Panc1 (cell line): ENCODE measurements at regions not wholly inside any gene's neighbourhood (a gene's known extent, or its start where the extent isn't known, plus 50 kb on each side); places are given as distances from the start of the nearest gene placed in this dataset.

ENCODE experiments used
- ATAC-seq: fragments of 200-7000 bp; cut with Tn5 transposase; 2 replicates; pipeline ENCODE4 v1.9.1; 2020; ENCODE audit warnings: mild to moderate bottlenecking, moderate library complexity
- BruUV-seq: library from RNA; stranded (reverse); fragments of 400-500 nt; replicated peaks from 2 replicates; lab custom pipeline; 2021; lab: Mats Ljungman, UMichigan
- CTCF ChIA-PET: fragments of 300-600 bp; sonication (Branson Sonifier 250); formaldehyde crosslinking; loops from one replicate; lab custom pipeline; 2022; ENCODE audit warnings: antibody characterized with exemption; lab: Charles Lee
- POLR2A ChIA-PET: fragments of 300-600 bp; sonication (Branson Sonifier 250); formaldehyde crosslinking; loops from one replicate; lab custom pipeline; 2022; ENCODE audit warnings: antibody characterized with exemption; lab: Charles Lee
- DNase-seq: peaks from one replicate; pipeline ENCODE4 v3.0.0-alpha.2; 2010; ENCODE audit warnings: low read depth, low spot score
- H3K27ac ChIP-seq: 2 replicates; pipeline ENCODE4 v1.5.1; 2011; ENCODE audit warnings: mild to moderate bottlenecking, low read length, inconsistent platforms
- H3K27me3 ChIP-seq: fragments of 200-500 bp; sonication (Bioruptor generic); 2 replicates; pipeline ENCODE4 v1.6.0; 2014; ENCODE audit warnings: low read length, inconsistent platforms; ENCODE audit not compliant: control insufficient read depth, insufficient read depth
- H3K36me3 ChIP-seq: fragments of 200-500 bp; sonication (Bioruptor generic); 2 replicates; pipeline ENCODE4 v1.5.1; 2014; ENCODE audit warnings: inconsistent platforms, mild to moderate bottlenecking, low read length, moderate library complexity; ENCODE audit not compliant: control insufficient read depth, insufficient read depth
- H3K4me1 ChIP-seq: 2 replicates; pipeline ENCODE4 v1.5.1; 2011; ENCODE audit warnings: inconsistent platforms, mild to moderate bottlenecking, low read length, moderate library complexity; ENCODE audit not compliant: control insufficient read depth, insufficient read depth
- H3K4me3 ChIP-seq, 2 experiments: 2 replicates each; pipeline ENCODE4 v1.5.1; 2011 to 2012; ENCODE audit warnings: low read depth in 2 of 2, low read length in 2 of 2, mild to moderate bottlenecking in 2 of 2, inconsistent platforms in 1 of 2, moderate library complexity in 1 of 2
- H3K9me3 ChIP-seq: fragments of 200-500 bp; sonication (Bioruptor generic); 2 replicates; pipeline ENCODE4 v1.5.1; 2014; ENCODE audit warnings: low read depth, mild to moderate bottlenecking, inconsistent platforms, low read length, moderate library complexity; ENCODE audit not compliant: control insufficient read depth, insufficient read depth
- CTCF ChIP-seq: fragments of 450-650 bp; IDR thresholded peaks from 2 replicates; pipeline ENCODE4 v1.5.1; 2017; ENCODE audit warnings: mild to moderate bottlenecking
- POLR2AphosphoS5 ChIP-seq: IDR thresholded peaks from 2 replicates; pipeline ENCODE4 v1.6.1; 2012; ENCODE audit warnings: mild to moderate bottlenecking, low read depth, low read length, moderate library complexity
- REST ChIP-seq, 2 experiments: IDR thresholded peaks; 2 replicates each; pipeline ENCODE4 v1.6.1; 2011 to 2012; ENCODE audit warnings: low read depth in 2 of 2, control low read depth in 1 of 2, low read length in 1 of 2, mild to moderate bottlenecking in 1 of 2, moderate library complexity in 1 of 2; ENCODE audit not compliant: insufficient read depth in 1 of 2
- SIN3A ChIP-seq: IDR thresholded peaks from 2 replicates; pipeline ENCODE4 v1.6.1; 2012; ENCODE audit warnings: low read depth, mild to moderate bottlenecking, low read length, moderate library complexity, borderline replicate concordance; ENCODE audit not compliant: insufficient read depth
- TCF7L2 ChIP-seq: IDR thresholded peaks from 2 replicates; pipeline ENCODE4 v1.6.1; 2011; ENCODE audit warnings: mild to moderate bottlenecking, low read depth, low read length, inconsistent platforms
- in situ Hi-C: cut with HindIII; loops from 2 replicates; pipeline ENCODE4 v1.10.0; 2016; ENCODE audit warnings: low sequenced_read_pairs, low pct_unique_long_range_greater_than_20kb
- intact Hi-C: fragments of 100-400 bp; cut with micrococcal nuclease; formaldehyde crosslinking; loops from one replicate; pipeline ENCODE4 v1.10.0; 2022; ENCODE audit not compliant: unreplicated experiment

- ATAC-seq (no peak), DNase-seq (no peak)
- Histone ChIP-seq H3K27me3 (no peaks in the 10 kb centered on the region), H3K4me1 (no peaks in the 10 kb centered on the region), H3K4me3 (no peak overlapping the region), H3K36me3 (no peaks in the 10 kb centered on the region), H3K27ac (no peak overlapping the region), H3K9me3 (no peaks in the 10 kb centered on the region)
- CTCF ChIA-PET, result no interaction called here
- POLR2A ChIA-PET, result no interaction called here
- in situ Hi-C loops, result no loop called here
- TF ChIP-seq POLR2AphosphoS5 (no peak), REST (IDR thresholded peaks at IDR 0.05; ENCODE audit: insufficient read depth in 1 of 2, low read depth in 2 of 2, low read length in 1 of 2) (no peak), SIN3A (no peak), CTCF (no peak), TCF7L2 (no peak)
- intact Hi-C loops, result no loop called here
- no TSS peak for BruUV-seq
These were observed 342.5 kb downstream of the TEX29 start for GRCh38 chr13:111662895-111663294.

- BruUV-seq, result no TSS peak
- no peak for ATAC-seq
- in situ Hi-C loops, result no loop called here
These were observed 343.1 kb downstream of the TEX29 start for GRCh38 chr13:111663505-111663904.

GRCh38 chr13:111663953-111664421 lies 343.5 kb downstream of the TEX29 start:
- Histone ChIP-seq H3K27ac (no peak overlapping the region), H3K27me3 (no peaks in the 10 kb centered on the region), H3K4me1 (no peaks in the 10 kb centered on the region), H3K9me3 (no peaks in the 10 kb centered on the region), H3K4me3 (no peak overlapping the region), H3K36me3 (no peaks in the 10 kb centered on the region)
- no TSS peak for BruUV-seq
- ATAC-seq (no peak), DNase-seq (no peak)
- intact Hi-C loops (no loop called here), in situ Hi-C loops (no loop called here)
- no peak for TF ChIP-seq CTCF
- TF ChIP-seq SIN3A, result no peak
- TF ChIP-seq REST (IDR thresholded peaks at IDR 0.05; ENCODE audit: insufficient read depth in 1 of 2, low read depth in 2 of 2, low read length in 1 of 2), result no peak
- no peak for TF ChIP-seq TCF7L2
- TF ChIP-seq POLR2AphosphoS5, result no peak
- CTCF ChIA-PET, result no interaction called here
- POLR2A ChIA-PET, result no interaction called here

More at GRCh38 chr13:111663505-111663904, 343.1 kb downstream of the TEX29 start:
- Histone ChIP-seq H3K36me3 (no peaks in the 10 kb centered on the region), H3K4me3 (no peak overlapping the region), H3K4me1 (no peaks in the 10 kb centered on the region), H3K27ac (no peak overlapping the region), H3K9me3 (no peaks in the 10 kb centered on the region), H3K27me3 (no peaks in the 10 kb centered on the region)
- ChIA-PET POLR2A (no interaction called here), CTCF (no interaction called here)
- intact Hi-C loops, result no loop called here
- no peak for TF ChIP-seq TCF7L2
- DNase-seq, result no peak
